Left lung (tissue), 4 donors: ENCODE measurements at regions not wholly inside any gene's neighbourhood (a gene's known extent, or its start where the extent isn't known, plus 50 kb on each side); places are given as distances from the start of the nearest gene placed in this dataset.

ENCODE experiments used
- ATAC-seq: fragments of 200-7000 bp; cut with Tn5 transposase; one replicate; pipeline ENCODE4 v1.9.1; 2020; ENCODE audit warnings: moderate library complexity
- DNase-seq, 4 donors: peaks; one replicate each; pipeline ENCODE4 v3.0.0-alpha.2; 2013 to 2020
- H3K27ac ChIP-seq, 2 donors: fragments of 200-600 bp; sonication (generic) in 1 of 2; one replicate each; pipeline versions ENCODE4 v1.5.0 to v1.8.0; 2020 to 2021
- H3K27me3 ChIP-seq, 2 donors: fragments of 200-600 bp; sonication (generic) in 1 of 2; one replicate each; pipeline versions ENCODE4 v1.5.0 to v1.8.0; 2020 to 2021
- H3K36me3 ChIP-seq, 2 donors: fragments of 200-600 bp; sonication (generic) in 1 of 2; one replicate each; pipeline versions ENCODE4 v1.5.0 to v1.8.0; 2020 to 2021
- H3K4me1 ChIP-seq, 2 donors: fragments of 200-600 bp; one replicate each; pipeline ENCODE4 v1.8.0; 2021
- H3K4me3 ChIP-seq, 2 donors: fragments of 200-600 bp; sonication (generic) in 1 of 2; one replicate each; pipeline versions ENCODE4 v1.5.0 to v1.8.0; 2020 to 2021; ENCODE audit warnings: mild to moderate bottlenecking in 1 of 2
- H3K9me3 ChIP-seq, 2 donors: fragments of 200-600 bp; sonication (generic) in 1 of 2; one replicate each; pipeline versions ENCODE4 v1.5.0 to v1.8.0; 2020 to 2021
- CTCF ChIP-seq, 2 donors: fragments of 200-600 bp; sonication (generic) in 1 of 2; IDR thresholded peaks; one replicate each; pipeline versions ENCODE4 v1.5.0 to v1.8.0; 2021; ENCODE audit warnings: antibody characterized with exemption in 2 of 2
- intact Hi-C, 2 donors: fragments of 100-400 bp; cut with DNase I; formaldehyde crosslinking; loops; one replicate each; pipeline versions ENCODE4 v1.11.2 to v1.14.2; 2022
- donor health status: DM: no; HTN: yes; CAD: no.
- donor health status: DM: no; HTN: no; CAD: no.

GRCh38 chr2:46843316-46843715 lies 72.3 kb downstream of the MCFD2 start:
- ATAC-seq, result no peak
- DNase-seq, result no peak
- H3K36me3 ChIP-seq, result no peaks in the 10 kb centered on the region
- no peak overlapping the region for H3K4me3 ChIP-seq
- H3K4me1 ChIP-seq, result peaks cover 19 to 49% of the 10 kb centered on the region in 2 donors
- no peaks in the 10 kb centered on the region for H3K27me3 ChIP-seq
- intact Hi-C loops, result no loop called here
- H3K27ac ChIP-seq, result no peak overlapping the region
- no peak for TF ChIP-seq CTCF (IDR thresholded peaks at IDR 0.05)
- no peaks in the 10 kb centered on the region for H3K9me3 ChIP-seq

GRCh38 chr2:46842876-46843275 lies 72.7 kb downstream of the MCFD2 start:
- no peak overlapping the region for H3K4me3 ChIP-seq
- ATAC-seq, result no peak
- intact Hi-C loops, result no loop called here

GRCh38 chr2:46841621-46842020 lies 74.0 kb downstream of the MCFD2 start:
- no peak for TF ChIP-seq CTCF (IDR thresholded peaks at IDR 0.05)
- intact Hi-C loops, result no loop called here
- no peaks in the 10 kb centered on the region for H3K9me3 ChIP-seq
- peak overlapping the region in 1 of 2 donors; percentile 33 for H3K27ac ChIP-seq
- H3K36me3 ChIP-seq, result no peaks in the 10 kb centered on the region
- H3K4me3 ChIP-seq, result no peak overlapping the region
- ATAC-seq, result peak; percentile 53
- H3K4me1 ChIP-seq, result peaks cover 3 to 32% of the 10 kb centered on the region in 2 donors
- H3K27me3 ChIP-seq, result no peaks in the 10 kb centered on the region
- DNase-seq, result no peak

More at GRCh38 chr2:46842876-46843275, 72.7 kb downstream of the MCFD2 start:
- H3K9me3 ChIP-seq, result no peaks in the 10 kb centered on the region
- TF ChIP-seq CTCF (IDR thresholded peaks at IDR 0.05), result no peak
- H3K4me1 ChIP-seq, result peaks cover 15 to 45% of the 10 kb centered on the region in 2 donors
- DNase-seq, result no peak
- no peak overlapping the region for H3K27ac ChIP-seq
- no peaks in the 10 kb centered on the region for H3K27me3 ChIP-seq
- no peaks in the 10 kb centered on the region for H3K36me3 ChIP-seq

- H3K27me3 ChIP-seq, result no peaks in the 10 kb centered on the region
- DNase-seq (no peak), ATAC-seq (no peak)
- H3K4me3 ChIP-seq, result no peak overlapping the region
- intact Hi-C loops, result no loop called here
- no peak overlapping the region for H3K27ac ChIP-seq
- H3K4me1 ChIP-seq, result peaks cover 0 to 13% of the 10 kb centered on the region in 2 donors
- no peaks in the 10 kb centered on the region for H3K9me3 ChIP-seq
- TF ChIP-seq CTCF (IDR thresholded peaks at IDR 0.05), result no peak
- H3K36me3 ChIP-seq, result no peaks in the 10 kb centered on the region
These were observed 76.6 kb downstream of the MCFD2 start for GRCh38 chr2:46839045-46839444.

- no peaks in the 10 kb centered on the region for H3K36me3 ChIP-seq
- no peak for TF ChIP-seq CTCF (IDR thresholded peaks at IDR 0.05)
- no peak overlapping the region for H3K4me3 ChIP-seq
- H3K4me1 ChIP-seq, result peaks cover 0 to 13% of the 10 kb centered on the region in 2 donors
- no peak overlapping the region for H3K27ac ChIP-seq
- intact Hi-C loops, result no loop called here
- H3K9me3 ChIP-seq, result no peaks in the 10 kb centered on the region
- peak in 1 of 4 donors; percentile 26 for DNase-seq
- ATAC-seq, result no peak
- no peaks in the 10 kb centered on the region for H3K27me3 ChIP-seq
These were observed 77.9 kb downstream of the MCFD2 start for GRCh38 chr2:46837704-46838103.
